GM21529 (cell line): ENCODE measurements at regions not wholly inside any gene's neighbourhood (a gene's known extent, or its start where the extent isn't known, plus 50 kb on each side); places are given as distances from the start of the nearest gene placed in this dataset.

Experiments used
- ATAC-seq: cut with Tn5 transposase; IDR thresholded peaks from one replicate; pipeline ENCODE4 v1.9.1; 2021; ENCODE audit not compliant: unreplicated experiment

GRCh38 chr20:6882561-6883291 is 115.2 kb downstream of the BMP2 start:
- no peak for ATAC-seq

DNA sequence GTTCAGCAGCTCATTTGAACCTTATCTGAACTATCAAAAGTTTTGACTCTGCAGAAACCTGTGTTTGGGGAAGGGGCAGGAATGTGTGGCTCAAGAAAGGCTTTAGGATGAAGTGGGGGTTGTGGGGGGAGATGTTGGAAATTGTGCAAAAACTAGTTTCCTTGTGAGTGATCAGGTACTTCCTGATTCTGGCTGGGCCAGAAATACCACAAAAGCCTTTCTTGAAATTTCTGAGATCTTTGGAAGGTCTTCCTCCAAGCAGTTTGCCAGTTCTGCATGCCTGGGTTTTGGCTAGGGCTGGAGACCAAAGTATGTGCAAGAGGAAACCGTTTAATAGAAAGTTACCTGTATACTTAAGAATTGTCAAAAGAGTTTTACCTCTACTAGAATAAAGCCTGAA is 116.6 kb downstream of the BMP2 start:
- no peak for ATAC-seq

DNA sequence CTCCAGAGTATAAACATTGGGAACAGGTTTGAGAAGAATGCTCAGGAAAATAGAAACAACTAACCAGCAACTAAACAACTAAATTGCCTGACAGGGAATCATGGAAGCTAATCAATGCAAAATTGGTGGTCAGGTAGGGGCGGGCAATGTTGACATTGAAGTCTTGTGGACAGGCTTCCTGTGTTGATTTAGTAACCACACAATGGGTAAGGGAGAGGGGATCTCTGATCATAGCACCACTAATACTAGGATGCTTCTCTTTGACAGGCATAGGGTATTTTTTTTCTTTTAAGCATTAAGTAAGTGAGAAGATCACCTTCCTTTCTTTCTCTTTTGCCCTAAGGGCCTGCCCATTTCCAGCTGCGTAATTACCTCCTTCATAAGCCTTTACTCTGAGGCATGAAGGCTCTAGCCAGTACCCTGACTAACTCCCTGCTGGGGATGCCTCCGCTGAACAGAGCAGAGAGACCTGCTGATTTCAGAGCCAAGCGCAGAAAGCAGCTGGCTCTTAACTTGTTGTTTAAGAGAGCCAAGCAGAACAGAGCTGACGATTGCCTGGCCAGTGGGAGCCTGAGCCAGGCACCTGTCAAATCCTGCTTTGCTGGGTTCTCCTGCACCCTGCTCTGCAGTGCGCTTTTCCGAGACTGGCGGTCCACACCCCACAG is 118.7 kb downstream of the BMP2 start:
- ATAC-seq, result no peak

- ATAC-seq, result no peak
These were observed 120.5 kb downstream of the BMP2 start for GRCh38 chr20:6887966-6888365.

- no peak for ATAC-seq
These were observed 121.4 kb downstream of the BMP2 start for GRCh38 chr20:6888736-6889395.

DNA sequence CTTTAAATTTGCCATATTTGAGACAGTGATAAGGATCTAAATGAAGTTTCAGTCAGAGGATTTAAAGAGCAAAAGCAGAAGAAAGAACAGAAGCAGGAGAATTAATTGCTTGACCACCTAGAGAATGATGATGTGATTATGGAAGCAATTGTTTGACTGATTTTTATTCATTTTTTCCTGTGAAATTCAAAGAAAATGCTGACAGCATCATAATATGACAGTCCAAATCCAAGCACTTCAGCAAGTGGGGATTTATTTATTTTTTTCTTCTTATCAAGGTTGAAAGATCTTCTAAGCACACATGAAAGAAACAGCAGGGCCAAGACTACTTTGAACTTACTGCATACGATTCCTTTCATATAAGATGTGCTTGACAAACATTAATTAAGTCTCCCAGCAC is 125.2 kb downstream of the BMP2 start:
- ATAC-seq, result no peak

DNA sequence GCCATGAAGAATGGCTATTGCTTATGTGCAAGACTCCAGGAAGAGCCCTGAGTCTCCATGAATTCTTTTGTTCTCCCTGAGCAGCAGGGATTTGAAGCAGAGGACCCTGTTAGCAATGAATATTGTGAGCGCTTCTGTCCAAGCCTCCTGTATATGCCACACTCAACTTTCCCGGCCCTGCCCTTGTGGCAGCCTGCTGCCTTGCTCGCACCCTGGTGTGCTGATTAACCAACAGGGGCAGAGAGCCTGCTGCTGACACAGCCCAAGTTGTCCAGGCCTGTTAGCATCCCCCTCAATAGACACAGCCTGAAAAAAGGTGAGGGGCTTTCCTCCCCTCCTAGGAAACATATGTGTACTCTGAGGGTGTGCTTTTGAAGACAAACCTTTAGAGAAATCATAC is 131.4 kb downstream of the BMP2 start:
- ATAC-seq, result no peak

GRCh38 chr20:6906871-6907270 is 139.4 kb downstream of the BMP2 start:
- ATAC-seq, result no peak

GRCh38 chr20:6908673-6909072 is 141.2 kb downstream of the BMP2 start:
- ATAC-seq, result no peak

- no peak for ATAC-seq
These were observed 142.1 kb downstream of the BMP2 start for GRCh38 chr20:6909608-6910007.

- no peak for ATAC-seq
These were observed 147.5 kb downstream of the BMP2 start for GRCh38 chr20:6914986-6915385.

DNA sequence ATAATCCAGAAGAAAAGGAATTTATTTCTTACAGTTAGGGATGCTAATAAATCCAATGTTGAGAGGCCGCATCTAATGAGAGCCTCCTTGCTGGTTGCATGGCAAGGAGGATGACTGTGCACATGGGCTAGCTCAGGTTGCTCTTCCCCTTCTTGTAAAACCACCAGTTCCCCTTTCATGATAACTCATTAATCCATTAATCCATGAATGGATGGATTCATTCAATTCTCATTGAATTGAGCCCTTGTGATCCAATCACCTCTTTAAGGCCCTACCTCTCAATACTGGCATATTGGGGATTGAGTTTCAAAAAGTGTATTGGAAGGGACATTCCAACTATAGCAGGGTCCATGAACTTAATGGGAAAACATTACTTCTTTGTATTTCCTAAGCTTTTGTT is 149.5 kb downstream of the BMP2 start:
- ATAC-seq, result no peak

- ATAC-seq, result no peak
These were observed 152.4 kb downstream of the BMP2 start for GRCh38 chr20:6919792-6920468.

DNA sequence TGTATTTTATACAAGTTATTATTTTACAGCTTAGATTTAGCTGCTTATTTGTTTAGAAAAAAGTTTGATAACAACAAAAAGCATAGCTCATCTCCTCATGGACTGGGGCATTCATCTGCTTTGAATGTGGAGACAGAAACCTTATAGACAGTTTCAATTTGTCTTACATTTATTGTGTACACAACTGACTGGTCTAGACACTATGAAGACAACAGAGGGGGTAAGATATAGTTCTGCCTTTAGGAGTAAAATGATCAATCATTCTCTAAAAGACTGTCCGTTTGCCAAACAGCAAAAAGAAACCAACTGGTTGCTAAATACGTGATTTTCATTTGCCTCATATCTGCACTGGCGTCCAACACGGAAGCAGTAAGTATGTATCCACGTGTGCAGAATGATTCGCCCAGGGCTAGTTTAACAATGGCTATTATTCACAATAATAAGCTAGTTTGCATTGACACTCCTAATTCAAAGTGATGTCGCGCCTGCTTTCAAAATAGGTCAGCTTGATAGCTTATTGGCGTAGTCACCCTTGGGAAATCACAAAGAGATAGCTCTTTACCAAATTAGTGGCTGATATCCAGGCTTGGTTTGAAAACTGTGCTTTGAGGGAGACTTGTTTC is 153.6 kb downstream of the BMP2 start:
- ATAC-seq, result no peak

GRCh38 chr20:6921717-6922386 is 154.4 kb downstream of the BMP2 start:
- ATAC-seq, result no peak

DNA sequence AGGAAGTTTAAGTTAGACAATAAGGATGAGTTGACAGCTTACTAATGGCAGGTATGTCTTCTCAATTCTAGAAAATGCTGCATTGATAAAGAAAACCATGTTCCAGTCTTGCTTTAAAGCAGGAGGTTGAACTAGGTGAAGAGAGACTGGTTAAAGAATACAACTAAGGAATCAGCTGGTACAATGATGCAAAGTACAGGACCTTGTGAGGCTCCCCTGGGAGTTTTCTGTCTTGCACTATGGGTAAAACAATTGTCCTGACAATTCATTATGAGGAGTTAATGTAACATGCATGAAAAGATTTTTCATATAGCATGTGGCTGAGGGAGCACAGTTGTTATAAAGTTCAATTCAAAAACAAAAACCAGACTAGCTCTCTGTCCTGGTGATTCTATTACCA is 157.2 kb downstream of the BMP2 start:
- ATAC-seq, result no peak

- no peak for ATAC-seq
These were observed 158.3 kb downstream of the BMP2 start for GRCh38 chr20:6925744-6926278.

DNA sequence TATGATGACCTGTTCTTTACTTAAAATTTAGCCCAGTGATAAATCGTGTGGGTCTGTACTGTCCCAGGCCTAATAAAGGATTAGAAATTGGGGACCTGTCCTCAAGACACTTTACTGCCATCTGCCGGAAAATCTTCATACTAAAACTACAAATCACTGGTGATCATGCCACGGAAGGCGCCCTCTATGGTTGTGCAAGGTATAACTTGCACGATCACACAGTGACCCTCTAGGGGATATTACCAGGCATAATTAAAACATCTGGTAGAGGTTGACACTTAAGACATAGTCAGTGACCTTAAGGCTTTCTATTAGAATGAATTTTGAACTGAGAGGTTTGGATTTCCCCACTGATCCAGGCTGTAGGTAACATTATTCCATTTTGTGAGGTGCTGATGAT is 172.6 kb downstream of the BMP2 start:
- no peak for ATAC-seq

- no peak for ATAC-seq
These were observed 173.4 kb downstream of the BMP2 start for GRCh38 chr20:6940876-6941275.

DNA sequence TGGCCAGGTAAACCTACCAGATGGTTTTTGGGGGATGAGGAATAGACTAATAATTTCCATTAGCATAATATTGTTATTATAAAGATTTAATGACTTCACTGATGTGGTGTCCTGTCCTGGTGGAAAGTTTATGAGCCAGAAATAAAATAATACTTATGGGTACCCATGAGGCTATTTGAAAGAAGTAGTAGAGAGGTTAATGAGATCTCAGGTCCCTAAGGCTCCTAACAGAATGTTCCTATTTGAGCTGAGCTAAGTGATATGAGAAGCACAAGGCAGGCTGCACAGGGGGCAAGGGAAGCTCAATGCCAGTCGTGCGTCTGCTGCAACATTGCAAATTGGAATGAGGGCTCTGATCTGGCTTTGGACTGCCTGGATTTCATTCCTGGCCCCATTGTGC is 174.1 kb downstream of the BMP2 start:
- ATAC-seq, result no peak
